ENCODE measurements at regions not wholly inside any gene's neighbourhood (a gene's known extent, or its start where the extent isn't known, plus 50 kb on each side); places are given as distances from the start of the nearest gene placed in this dataset.

- WGBS, 2 donors: 86 to 89% methylated on average over 9 of the region's 9 CpGs
These were observed 236.3 kb downstream of the COL4A1 start for GRCh38 chr13:110070511-110071120.

DNA sequence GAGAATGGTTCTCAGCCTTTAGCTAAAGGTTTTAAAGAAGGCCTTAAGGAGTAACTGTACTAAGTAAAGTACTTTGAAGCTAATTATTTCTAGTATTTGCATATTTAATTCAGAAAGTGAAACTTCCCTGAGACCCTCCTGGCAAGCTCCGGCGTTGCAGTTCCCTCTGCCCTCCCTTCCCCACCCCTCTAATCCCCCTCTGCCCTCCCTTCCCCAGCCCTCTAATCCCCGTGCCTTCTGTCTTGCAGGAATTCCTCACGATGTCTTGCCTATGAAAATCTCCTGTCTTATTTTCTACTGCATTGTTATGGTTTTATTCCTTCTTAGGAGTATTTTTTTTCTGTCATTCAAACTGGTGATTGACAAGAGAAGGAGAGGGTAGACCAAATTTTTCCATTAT is 236.9 kb downstream of the COL4A1 start:
- Histone ChIP-seq H3K27ac (no peak overlapping the region), H3K9me3 (no peaks in the 10 kb centered on the region), H3K4me3 (replicated peaks in 1 of 3) (no peak overlapping the region), H3K4me1 (no peaks in the 10 kb centered on the region), H3K27me3 (no peaks in the 10 kb centered on the region), H3K36me3 (no peaks in the 10 kb centered on the region)
- 58 to 60% methylated on average over 4 of the region's 4 CpGs for WGBS, 2 donors
- intact Hi-C loops (cut with DNase I): no loop called here
- no peak for DNase-seq
- TF ChIP-seq, protein P1, sequence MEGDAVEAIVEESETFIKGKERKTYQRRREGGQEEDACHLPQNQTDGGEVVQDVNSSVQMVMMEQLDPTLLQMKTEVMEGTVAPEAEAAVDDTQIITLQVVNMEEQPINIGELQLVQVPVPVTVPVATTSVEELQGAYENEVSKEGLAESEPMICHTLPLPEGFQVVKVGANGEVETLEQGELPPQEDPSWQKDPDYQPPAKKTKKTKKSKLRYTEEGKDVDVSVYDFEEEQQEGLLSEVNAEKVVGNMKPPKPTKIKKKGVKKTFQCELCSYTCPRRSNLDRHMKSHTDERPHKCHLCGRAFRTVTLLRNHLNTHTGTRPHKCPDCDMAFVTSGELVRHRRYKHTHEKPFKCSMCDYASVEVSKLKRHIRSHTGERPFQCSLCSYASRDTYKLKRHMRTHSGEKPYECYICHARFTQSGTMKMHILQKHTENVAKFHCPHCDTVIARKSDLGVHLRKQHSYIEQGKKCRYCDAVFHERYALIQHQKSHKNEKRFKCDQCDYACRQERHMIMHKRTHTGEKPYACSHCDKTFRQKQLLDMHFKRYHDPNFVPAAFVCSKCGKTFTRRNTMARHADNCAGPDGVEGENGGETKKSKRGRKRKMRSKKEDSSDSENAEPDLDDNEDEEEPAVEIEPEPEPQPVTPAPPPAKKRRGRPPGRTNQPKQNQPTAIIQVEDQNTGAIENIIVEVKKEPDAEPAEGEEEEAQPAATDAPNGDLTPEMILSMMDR (IDR thresholded peaks at IDR 0.05): no peak
- TF ChIP-seq POLR2A (IDR thresholded peaks at IDR 0.05): no peak

More at GRCh38 chr13:110070511-110071120, 236.3 kb downstream of the COL4A1 start:
- Histone ChIP-seq H3K36me3 (no peaks in the 10 kb centered on the region), H3K27ac (no peak overlapping the region), H3K4me3 (replicated peaks in 1 of 3) (no peak overlapping the region), H3K27me3 (no peaks in the 10 kb centered on the region), H3K9me3 (no peaks in the 10 kb centered on the region), H3K4me1 (no peaks in the 10 kb centered on the region)
- DNase-seq: no peak
- no peak for TF ChIP-seq POLR2A (IDR thresholded peaks at IDR 0.05)
- TF ChIP-seq, protein P1 (IDR thresholded peaks at IDR 0.05): no peak
- intact Hi-C loops (cut with DNase I): no loop called here

DNA sequence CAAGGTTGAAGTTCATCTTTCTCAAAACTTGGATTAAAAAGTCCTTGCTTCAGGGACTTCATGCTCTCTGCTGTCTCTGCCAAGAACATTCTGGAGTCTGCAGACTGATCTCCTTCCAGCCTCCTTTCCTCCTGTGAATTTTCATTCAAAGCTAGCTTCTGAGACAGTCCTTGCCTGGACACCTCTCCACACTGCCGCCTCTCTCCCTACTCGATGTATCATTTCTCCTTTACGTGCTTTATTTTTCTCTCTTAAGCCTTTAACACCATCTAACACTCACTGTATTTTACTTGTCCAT is 238.8 kb downstream of the COL4A1 start:
- no peaks in the 10 kb centered on the region for H3K9me3 ChIP-seq
- WGBS, 2 donors: 88 to 92% methylated on average over 3 of the region's 3 CpGs

DNA sequence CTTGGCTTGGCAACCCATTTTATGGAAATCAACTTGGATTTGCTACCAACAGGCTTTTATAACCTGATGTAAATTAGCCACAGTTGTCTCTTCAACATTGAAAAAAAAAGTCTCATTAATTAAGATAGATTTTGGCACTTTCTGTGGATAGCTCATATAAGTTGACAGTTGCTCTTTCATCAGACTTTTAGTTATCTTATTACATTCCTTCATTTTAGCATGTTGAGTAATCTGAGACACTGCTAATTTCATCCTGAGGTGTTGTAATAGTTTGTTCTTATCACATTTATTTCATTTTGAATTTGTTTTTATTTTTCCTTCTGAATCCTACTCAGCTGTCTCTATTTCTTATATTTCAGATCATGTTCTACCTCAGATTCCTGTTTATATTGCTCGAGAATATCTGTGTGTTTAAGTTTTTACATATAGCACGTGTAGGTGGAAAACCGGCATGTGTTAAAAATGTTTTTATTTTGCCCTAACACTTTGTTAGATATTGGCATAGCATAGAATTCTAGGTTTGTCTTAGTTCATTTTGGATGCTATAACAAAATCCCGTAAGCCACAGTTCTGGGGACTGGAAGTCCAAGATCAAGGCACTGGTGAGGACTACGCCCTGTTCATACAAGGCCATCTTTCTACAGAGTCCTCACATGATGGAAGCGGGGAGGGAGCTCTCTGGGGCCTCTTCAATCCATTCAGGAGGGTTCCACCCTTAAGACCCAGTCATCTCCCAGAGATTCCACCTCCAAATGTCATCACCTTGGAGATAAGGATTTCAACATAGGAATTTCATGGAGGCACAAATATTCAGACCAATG is 239.4 kb downstream of the COL4A1 start:
- Histone ChIP-seq H3K4me1 (peaks cover 0 to 9% of the 10 kb centered on the region in 2 donors), H3K9me3 (no peaks in the 10 kb centered on the region), H3K27ac (no peak overlapping the region), H3K36me3 (no peaks in the 10 kb centered on the region), H3K4me3 (replicated peaks in 1 of 3) (no peak overlapping the region), H3K27me3 (no peaks in the 10 kb centered on the region)
- DNase-seq: no peak
- no peak for TF ChIP-seq POLR2A (IDR thresholded peaks at IDR 0.05)
- TF ChIP-seq, protein P1 (IDR thresholded peaks at IDR 0.05): no peak
- intact Hi-C loops (cut with DNase I): no loop called here
- 93 to 94% methylated on average over 6 of the region's 6 CpGs for WGBS, 2 donors

More for the DNA sequence above, 238.8 kb downstream of the COL4A1 start:
- H3K36me3 ChIP-seq: no peaks in the 10 kb centered on the region
- no peak overlapping the region for H3K4me3 ChIP-seq (replicated peaks in 1 of 3)
- DNase-seq: no peak
- TF ChIP-seq, protein P1 (IDR thresholded peaks at IDR 0.05): no peak
- no peak for TF ChIP-seq POLR2A (IDR thresholded peaks at IDR 0.05)
- no peak overlapping the region for H3K27ac ChIP-seq
- H3K4me1 ChIP-seq: peaks cover 0 to 4% of the 10 kb centered on the region in 2 donors
- H3K27me3 ChIP-seq: no peaks in the 10 kb centered on the region
- intact Hi-C loops (cut with DNase I): no loop called here

- TF ChIP-seq POLR2A (IDR thresholded peaks at IDR 0.05): no peak
- TF ChIP-seq, protein P1 (IDR thresholded peaks at IDR 0.05): no peak
- DNase-seq: no peak
- H3K4me3 ChIP-seq (replicated peaks in 1 of 3): no peak overlapping the region
- peaks cover 0 to 18% of the 10 kb centered on the region in 2 donors for H3K4me1 ChIP-seq
- no peak overlapping the region for H3K27ac ChIP-seq
- no peaks in the 10 kb centered on the region for H3K36me3 ChIP-seq
- no peaks in the 10 kb centered on the region for H3K9me3 ChIP-seq
- intact Hi-C loops (cut with DNase I): no loop called here
- WGBS, 2 donors: 95 to 96% methylated on average over 9 of the region's 9 CpGs
- H3K27me3 ChIP-seq: no peaks in the 10 kb centered on the region
These were observed 241.2 kb downstream of the COL4A1 start for GRCh38 chr13:110065780-110066179.

All from thyroid gland (tissue), 4 donors.